Keratinocyte (primary cell): ENCODE measurements at regions not wholly inside any gene's neighbourhood (a gene's known extent, or its start where the extent isn't known, plus 50 kb on each side); places are given as distances from the start of the nearest gene placed in this dataset.

ENCODE experiments used
- EZH2 ChIP-seq: IDR thresholded peaks from one replicate; pipeline ENCODE4 v1.6.1; 2012; ENCODE audit warnings: inconsistent platforms, mild to moderate bottlenecking, low read length, moderate library complexity
- TF ChIP-seq, protein P1 (sequence below), 3 experiments: IDR thresholded peaks in 1 of 3; conservative IDR thresholded peaks in 1 of 3; optimal IDR thresholded peaks in 1 of 3; 2 replicates in 2 of 3; 3 replicates in 1 of 3; pipeline versions ENCODE3 to v1.5.1; 2011; ENCODE audit warnings: low read length in 3 of 3, mild to moderate bottlenecking in 3 of 3, moderate library complexity in 2 of 3, control low read depth in 1 of 3, inconsistent platforms in 1 of 3; ENCODE audit not compliant: insufficient read depth in 2 of 3; ENCODE audit errors: extremely low read depth in 1 of 3

DNA sequence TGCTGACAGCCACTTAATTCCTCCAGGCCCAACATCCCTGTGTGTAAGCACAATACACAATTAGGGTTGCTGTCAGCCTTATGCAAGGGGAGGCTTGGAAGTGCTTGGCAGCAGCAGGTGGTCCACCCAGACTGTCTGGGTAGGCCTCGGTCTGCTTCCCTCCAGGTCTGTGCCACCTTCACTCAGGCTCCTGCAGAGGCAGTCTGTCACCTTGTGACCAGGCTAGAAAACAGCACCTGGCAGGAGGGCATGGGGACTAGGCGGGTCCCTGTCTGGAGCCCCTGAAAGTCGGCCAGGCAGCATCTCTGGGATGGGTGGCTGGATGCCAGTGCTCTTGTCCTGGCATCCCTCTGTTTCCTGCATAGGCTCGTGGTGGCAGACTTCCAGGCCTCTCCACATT lies 578.1 kb downstream of the KCNJ18 start:
- TF ChIP-seq, protein P1, sequence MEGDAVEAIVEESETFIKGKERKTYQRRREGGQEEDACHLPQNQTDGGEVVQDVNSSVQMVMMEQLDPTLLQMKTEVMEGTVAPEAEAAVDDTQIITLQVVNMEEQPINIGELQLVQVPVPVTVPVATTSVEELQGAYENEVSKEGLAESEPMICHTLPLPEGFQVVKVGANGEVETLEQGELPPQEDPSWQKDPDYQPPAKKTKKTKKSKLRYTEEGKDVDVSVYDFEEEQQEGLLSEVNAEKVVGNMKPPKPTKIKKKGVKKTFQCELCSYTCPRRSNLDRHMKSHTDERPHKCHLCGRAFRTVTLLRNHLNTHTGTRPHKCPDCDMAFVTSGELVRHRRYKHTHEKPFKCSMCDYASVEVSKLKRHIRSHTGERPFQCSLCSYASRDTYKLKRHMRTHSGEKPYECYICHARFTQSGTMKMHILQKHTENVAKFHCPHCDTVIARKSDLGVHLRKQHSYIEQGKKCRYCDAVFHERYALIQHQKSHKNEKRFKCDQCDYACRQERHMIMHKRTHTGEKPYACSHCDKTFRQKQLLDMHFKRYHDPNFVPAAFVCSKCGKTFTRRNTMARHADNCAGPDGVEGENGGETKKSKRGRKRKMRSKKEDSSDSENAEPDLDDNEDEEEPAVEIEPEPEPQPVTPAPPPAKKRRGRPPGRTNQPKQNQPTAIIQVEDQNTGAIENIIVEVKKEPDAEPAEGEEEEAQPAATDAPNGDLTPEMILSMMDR (optimal IDR thresholded peaks at IDR 0.05 in 1 of 3, IDR thresholded peaks at IDR 0.05 in 1 of 3, conservative IDR thresholded peaks at IDR 0.05 in 1 of 3; ENCODE audit: extremely low read depth in 1 of 3, insufficient read depth in 2 of 3, low read length in 3 of 3), result no peak
- no peak for TF ChIP-seq EZH2
